Peyer's patch (tissue), 4 donors: ENCODE measurements at regions not wholly inside any gene's neighbourhood (a gene's known extent, or its start where the extent isn't known, plus 50 kb on each side); places are given as distances from the start of the nearest gene placed in this dataset.

Source experiments
- CTCF ChIP-seq, 6 experiments: fragments of 450-650 bp in 4 of 6; fragments of 200-600 bp in 2 of 6; sonication (generic) in 1 of 6; IDR thresholded peaks; one replicate each; pipeline ENCODE4 v1.5.1; 2017 to 2019; ENCODE audit warnings: antibody characterized with exemption in 6 of 6, mild to moderate bottlenecking in 3 of 6, moderate library complexity in 1 of 6
- POLR2A ChIP-seq, 2 donors: fragments of 450-650 bp; IDR thresholded peaks; one replicate each; pipeline ENCODE4 v1.5.1; 2017; ENCODE audit warnings: antibody characterized with exemption in 2 of 2, mild to moderate bottlenecking in 2 of 2, moderate library complexity in 2 of 2

GRCh38 chr1:29883986-29884385 is 647.7 kb downstream of the PTPRU start:
- no peak for TF ChIP-seq CTCF (IDR thresholded peaks at IDR 0.05)
- TF ChIP-seq POLR2A (IDR thresholded peaks at IDR 0.05), result no peak
